IMR-90 (cell line): ENCODE measurements at regions not wholly inside any gene's neighbourhood (a gene's known extent, or its start where the extent isn't known, plus 50 kb on each side); places are given as distances from the start of the nearest gene placed in this dataset.

ENCODE experiments used
- ATAC-seq: fragments of 200-7000 bp; cut with Tn5 transposase; 2 replicates; pipeline ENCODE4 v1.9.1; 2020; ENCODE audit warnings: low read depth, mild to moderate bottlenecking, moderate library complexity
- BruUV-seq: library from RNA; stranded (reverse); fragments of 400-500 nt; replicated peaks from 2 replicates; lab custom pipeline; 2021; lab: Mats Ljungman, UMichigan
- CTCF ChIA-PET: fragments of 300-600 bp; formaldehyde crosslinking; extraction: SDS; loops from one replicate; lab custom pipeline; 2021; ENCODE audit warnings: antibody characterized with exemption; lab: Yijun Ruan, JAX
- POLR2A ChIA-PET: fragments of 300-600 bp; sonication (Branson Sonifier 250); formaldehyde crosslinking; loops from one replicate; lab custom pipeline; 2022; ENCODE audit warnings: antibody characterized with exemption; ENCODE audit not compliant: unreplicated experiment; lab: Charles Lee
- DNase-seq: peaks from one replicate; pipeline ENCODE4 v3.0.0; 2013
- H2AFZ ChIP-seq: replicated peaks from 2 replicates; pipeline ENCODE3; 2013; ENCODE audit warnings: low read length, mild to moderate bottlenecking; ENCODE audit not compliant: poor library complexity
- H2AK5ac ChIP-seq: 2 replicates; pipeline ENCODE4 v1.6.1; 2013; ENCODE audit warnings: low read depth, low read length, inconsistent platforms
- H2AK9ac ChIP-seq: replicated peaks from 2 replicates; pipeline ENCODE3; 2013; ENCODE audit warnings: mild to moderate bottlenecking, low read depth, low read length, moderate library complexity; ENCODE audit not compliant: poor library complexity
- H2BK120ac ChIP-seq: 2 replicates; pipeline ENCODE4 v1.6.1; 2013; ENCODE audit warnings: low read depth, low read length, inconsistent platforms
- H2BK15ac ChIP-seq: 3 replicates; pipeline ENCODE4 v1.6.1; 2013; ENCODE audit warnings: low read depth, low read length, inconsistent platforms
- H2BK20ac ChIP-seq: 2 replicates; pipeline ENCODE4 v1.6.1; 2013; ENCODE audit warnings: low read depth, mild to moderate bottlenecking, inconsistent platforms, low read length, moderate library complexity
- H2BK5ac ChIP-seq: 2 replicates; pipeline ENCODE4 v1.6.1; 2013; ENCODE audit warnings: mild to moderate bottlenecking, low read depth, low read length, inconsistent platforms; ENCODE audit not compliant: poor library complexity, severe bottlenecking
- H3K14ac ChIP-seq: replicated peaks from 2 replicates; pipeline ENCODE4 v1.6.1; 2013; ENCODE audit warnings: low read depth, low read length, inconsistent platforms
- H3K18ac ChIP-seq: 2 replicates; pipeline ENCODE4 v1.6.1; 2013; ENCODE audit warnings: low read depth, low read length, control low read depth
- H3K23ac ChIP-seq: 2 replicates; pipeline ENCODE4 v1.6.1; 2013; ENCODE audit warnings: low read depth, low read length, inconsistent platforms
- H3K27ac ChIP-seq: 2 replicates; pipeline ENCODE4 v1.5.1; 2013; ENCODE audit warnings: mild to moderate bottlenecking, control low read depth, low read length; ENCODE audit not compliant: insufficient read depth
- H3K27me3 ChIP-seq: 2 replicates; pipeline ENCODE4 v1.6.1; 2013; ENCODE audit warnings: low read length; ENCODE audit not compliant: control insufficient read depth, insufficient read depth
- H3K36me3 ChIP-seq: 2 replicates; pipeline ENCODE4 v1.6.1; 2013; ENCODE audit warnings: low read length, mixed read lengths; ENCODE audit not compliant: control insufficient read depth, insufficient read depth
- H3K4ac ChIP-seq: 2 replicates; pipeline ENCODE4 v1.6.1; 2013; ENCODE audit warnings: low read depth, low read length, inconsistent platforms
- H3K4me1 ChIP-seq: 2 replicates; pipeline ENCODE4 v1.6.1; 2013; ENCODE audit warnings: low read length, mixed read lengths; ENCODE audit not compliant: control insufficient read depth, insufficient read depth
- H3K4me2 ChIP-seq: 2 replicates; pipeline ENCODE4 v1.6.1; 2013; ENCODE audit warnings: low read depth, mild to moderate bottlenecking, control low read depth, low read length, moderate library complexity
- H3K4me3 ChIP-seq: 2 replicates; pipeline ENCODE4 v1.5.1; 2013; ENCODE audit warnings: low read depth, mild to moderate bottlenecking, control low read depth, low read length, moderate library complexity; ENCODE audit not compliant: insufficient read depth
- H3K56ac ChIP-seq: 2 replicates; pipeline ENCODE4 v1.6.1; 2013; ENCODE audit warnings: low read length, inconsistent platforms; ENCODE audit not compliant: insufficient read depth; ENCODE audit errors: extremely low read depth
- H3K79me1 ChIP-seq, 2 experiments: 2 replicates each; pipeline ENCODE4 v1.6.1; 2013; ENCODE audit warnings: low read length in 2 of 2, inconsistent platforms in 1 of 2, low read depth in 1 of 2
- H3K9ac ChIP-seq: 2 replicates; pipeline ENCODE4 v1.6.1; 2013; ENCODE audit warnings: low read depth, low read length, control low read depth
- H3K9me1 ChIP-seq: 2 replicates; pipeline ENCODE4 v1.6.1; 2013; ENCODE audit warnings: low read length, inconsistent platforms; ENCODE audit not compliant: insufficient read depth
- H3K9me3 ChIP-seq: 2 replicates; pipeline ENCODE4 v1.6.1; 2013; ENCODE audit warnings: low read length; ENCODE audit not compliant: control insufficient read depth, insufficient read depth
- H4K20me1 ChIP-seq: 2 replicates; pipeline ENCODE4 v1.6.1; 2013; ENCODE audit warnings: low read length, inconsistent platforms; ENCODE audit not compliant: insufficient read depth
- H4K5ac ChIP-seq: 2 replicates; pipeline ENCODE4 v1.6.1; 2013; ENCODE audit warnings: mild to moderate bottlenecking, low read depth, low read length, control low read depth
- H4K8ac ChIP-seq, 2 experiments: 2 replicates each; pipeline ENCODE4 v1.6.1; 2013; ENCODE audit warnings: low read depth in 2 of 2, low read length in 2 of 2, control low read depth in 1 of 2, inconsistent platforms in 1 of 2
- H4K91ac ChIP-seq: 2 replicates; pipeline ENCODE4 v1.6.1; 2013; ENCODE audit warnings: low read depth, low read length, inconsistent platforms; ENCODE audit not compliant: insufficient read depth
- BHLHE40 ChIP-seq: fragments of 150-350 bp; IDR thresholded peaks from 2 replicates; pipeline ENCODE4 v1.6.1; 2016; ENCODE audit warnings: mild to moderate bottlenecking, low read depth, low read length
- CEBPB ChIP-seq: IDR thresholded peaks from 2 replicates; pipeline ENCODE4 v1.6.1; 2012; ENCODE audit warnings: low read depth, low read length, improper control_type of control experiment
- CHD1 ChIP-seq: IDR thresholded peaks from 2 replicates; pipeline ENCODE4 v1.6.1; 2012; ENCODE audit warnings: low read depth, low read length, improper control_type of control experiment
- FOS ChIP-seq: fragments of 150-350 bp; IDR thresholded peaks from 2 replicates; pipeline ENCODE4 v1.6.1; 2016; ENCODE audit warnings: low read depth, low read length
- MAFK ChIP-seq: IDR thresholded peaks from 2 replicates; pipeline ENCODE4 v1.6.1; 2012; ENCODE audit warnings: low read depth, low read length, improper control_type of control experiment
- MAZ ChIP-seq: IDR thresholded peaks from 2 replicates; pipeline ENCODE4 v1.6.1; 2012; ENCODE audit warnings: low read depth, mild to moderate bottlenecking, low read length, improper control_type of control experiment, moderate library complexity, borderline replicate concordance
- MXI1 ChIP-seq: IDR thresholded peaks from 2 replicates; pipeline ENCODE4 v1.6.1; 2012; ENCODE audit warnings: low read depth, mild to moderate bottlenecking, low read length, moderate library complexity, borderline replicate concordance
- NFE2L2 ChIP-seq: fragments of 150-350 bp; IDR thresholded peaks from 2 replicates; pipeline ENCODE4 v1.6.1; 2016; ENCODE audit warnings: low read depth, mild to moderate bottlenecking, low read length
- POLR2A ChIP-seq: IDR thresholded peaks from 2 replicates; pipeline ENCODE4 v1.6.1; 2012; ENCODE audit warnings: mild to moderate bottlenecking, low read depth, low read length
- RAD21 ChIP-seq: IDR thresholded peaks from 2 replicates; pipeline ENCODE4 v1.6.1; 2012; ENCODE audit warnings: low read length, improper control_type of control experiment
- RCOR1 ChIP-seq: IDR thresholded peaks from 2 replicates; pipeline ENCODE4 v1.6.1; 2012; ENCODE audit warnings: mild to moderate bottlenecking, low read length, improper control_type of control experiment; ENCODE audit not compliant: insufficient replicate concordance
- RFX5 ChIP-seq: IDR thresholded peaks from 2 replicates; pipeline ENCODE4 v1.8.0; 2012; ENCODE audit warnings: low read depth, mild to moderate bottlenecking, low read length, moderate library complexity
- SMC3 ChIP-seq: fragments of 150-350 bp; IDR thresholded peaks from 2 replicates; pipeline ENCODE4 v1.6.1; 2016; ENCODE audit warnings: low read depth, mild to moderate bottlenecking, antibody characterized with exemption, low read length, moderate library complexity
- WGBS, 2 experiments: methylation state at CpG; one replicate each; pipeline versions ENCODE4 v1.1.5 to v1.1.7; 2013; ENCODE audit warnings: missing lambda C conversion rate in 2 of 2; ENCODE audit not compliant: insufficient read length in 1 of 2; ENCODE audit errors: extremely low coverage in 2 of 2; 5-methylcytosine and 5-hydroxymethylcytosine counted together
- dilution Hi-C: fragments of 300-500 bp; cut with HindIII; formaldehyde crosslinking; loops from one replicate; pipeline ENCODE4 v1.14.3; 2018; ENCODE audit warnings: low sequenced_read_pairs; ENCODE audit not compliant: unreplicated experiment
- in situ Hi-C: fragments of 300-500 bp; cut with MboI; formaldehyde crosslinking; loops from 3 replicates; pipeline ENCODE4 v1.14.3; 2019; ENCODE audit warnings: low sequenced_read_pairs, inconsistent platforms, mixed read lengths
- intact Hi-C: fragments of 100-400 bp; cut with micrococcal nuclease; formaldehyde crosslinking; loops from 2 replicates; pipeline ENCODE4 v1.10.0; 2022
- TF ChIP-seq, protein P1 (sequence below): fragments of 150-350 bp; IDR thresholded peaks from 2 replicates; pipeline ENCODE4 v1.6.1; 2017; ENCODE audit warnings: mild to moderate bottlenecking, antibody characterized with exemption, low read length, low read depth
- TF ChIP-seq, protein P2 (sequence below): fragments of 150-350 bp; IDR thresholded peaks from 2 replicates; pipeline ENCODE4 v1.6.1; 2016; ENCODE audit warnings: low read depth, mild to moderate bottlenecking, low read length, moderate library complexity, borderline replicate concordance
- TF ChIP-seq, protein P3 (sequence below): conservative IDR thresholded peaks from 2 replicates; pipeline ENCODE4 v1.5.1; 2012; ENCODE audit warnings: mild to moderate bottlenecking, low read depth, low read length, improper control_type of control experiment

DNA sequence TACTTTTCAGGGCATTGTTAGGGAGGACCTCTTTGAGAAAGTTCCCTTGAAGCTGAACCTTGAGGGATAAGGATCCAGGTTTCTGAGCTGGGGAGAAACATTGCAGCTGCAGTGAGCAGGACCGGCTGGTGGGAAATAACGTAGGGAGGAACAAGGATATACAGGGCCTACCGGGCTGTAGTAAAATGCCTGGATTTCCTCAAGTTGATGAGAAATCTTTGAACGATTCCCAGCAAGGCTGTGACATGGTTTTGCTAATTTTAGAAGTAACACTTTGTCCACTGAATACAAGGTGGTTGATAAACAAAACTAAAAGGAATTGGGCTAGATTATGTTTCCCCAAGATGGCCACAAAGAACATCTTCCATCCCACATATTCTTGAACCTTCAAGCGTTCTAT is 137.0 kb upstream of the AGBL1 start:
- Histone ChIP-seq H3K23ac (no peak overlapping the region), H3K4me1 (no peaks in the 10 kb centered on the region), H3K79me1 (no peaks in the 10 kb centered on the region), H2BK5ac (no peak overlapping the region), H3K9me3 (no peaks in the 10 kb centered on the region), H3K14ac (no peak overlapping the region), H3K36me3 (no peaks in the 10 kb centered on the region), H3K4me3 (no peak overlapping the region), H3K9ac (no peak overlapping the region), H4K8ac (no peak overlapping the region), H3K4ac (no peak overlapping the region), H4K20me1 (no peaks in the 10 kb centered on the region), H2BK15ac (no peak overlapping the region), H2AK5ac (no peak overlapping the region), H3K9me1 (no peaks in the 10 kb centered on the region), H3K18ac (no peak overlapping the region), H4K5ac (no peak overlapping the region), H3K27ac (no peak overlapping the region), H2BK20ac (no peak overlapping the region), H2AFZ (no peak overlapping the region), H3K27me3 (no peaks in the 10 kb centered on the region), H2AK9ac (no peak overlapping the region), H3K56ac (no peak overlapping the region), H4K91ac (no peak overlapping the region), H2BK120ac (no peak overlapping the region), H3K4me2 (no peak overlapping the region)
- in situ Hi-C loops (no loop called here), intact Hi-C loops (no loop called here), dilution Hi-C loops (no loop called here)
- CTCF ChIA-PET, result no interaction called here
- ATAC-seq (no peak), DNase-seq (no peak)
- no TSS peak for BruUV-seq
- POLR2A ChIA-PET, result no interaction called here
- TF ChIP-seq CHD1 (no peak), FOS (no peak), RCOR1 (no peak), BHLHE40 (no peak), MAFK (no peak), SMC3 (no peak), CEBPB (no peak), POLR2A (no peak), MAZ (no peak), RAD21 (no peak), NFE2L2 (no peak), MXI1 (no peak), RFX5 (no peak)
- TF ChIP-seq, protein P1, sequence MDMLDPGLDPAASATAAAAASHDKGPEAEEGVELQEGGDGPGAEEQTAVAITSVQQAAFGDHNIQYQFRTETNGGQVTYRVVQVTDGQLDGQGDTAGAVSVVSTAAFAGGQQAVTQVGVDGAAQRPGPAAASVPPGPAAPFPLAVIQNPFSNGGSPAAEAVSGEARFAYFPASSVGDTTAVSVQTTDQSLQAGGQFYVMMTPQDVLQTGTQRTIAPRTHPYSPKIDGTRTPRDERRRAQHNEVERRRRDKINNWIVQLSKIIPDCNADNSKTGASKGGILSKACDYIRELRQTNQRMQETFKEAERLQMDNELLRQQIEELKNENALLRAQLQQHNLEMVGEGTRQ, result no peak
- TF ChIP-seq, protein P2, sequence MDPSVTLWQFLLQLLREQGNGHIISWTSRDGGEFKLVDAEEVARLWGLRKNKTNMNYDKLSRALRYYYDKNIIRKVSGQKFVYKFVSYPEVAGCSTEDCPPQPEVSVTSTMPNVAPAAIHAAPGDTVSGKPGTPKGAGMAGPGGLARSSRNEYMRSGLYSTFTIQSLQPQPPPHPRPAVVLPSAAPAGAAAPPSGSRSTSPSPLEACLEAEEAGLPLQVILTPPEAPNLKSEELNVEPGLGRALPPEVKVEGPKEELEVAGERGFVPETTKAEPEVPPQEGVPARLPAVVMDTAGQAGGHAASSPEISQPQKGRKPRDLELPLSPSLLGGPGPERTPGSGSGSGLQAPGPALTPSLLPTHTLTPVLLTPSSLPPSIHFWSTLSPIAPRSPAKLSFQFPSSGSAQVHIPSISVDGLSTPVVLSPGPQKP, result no peak
- TF ChIP-seq, protein P3, sequence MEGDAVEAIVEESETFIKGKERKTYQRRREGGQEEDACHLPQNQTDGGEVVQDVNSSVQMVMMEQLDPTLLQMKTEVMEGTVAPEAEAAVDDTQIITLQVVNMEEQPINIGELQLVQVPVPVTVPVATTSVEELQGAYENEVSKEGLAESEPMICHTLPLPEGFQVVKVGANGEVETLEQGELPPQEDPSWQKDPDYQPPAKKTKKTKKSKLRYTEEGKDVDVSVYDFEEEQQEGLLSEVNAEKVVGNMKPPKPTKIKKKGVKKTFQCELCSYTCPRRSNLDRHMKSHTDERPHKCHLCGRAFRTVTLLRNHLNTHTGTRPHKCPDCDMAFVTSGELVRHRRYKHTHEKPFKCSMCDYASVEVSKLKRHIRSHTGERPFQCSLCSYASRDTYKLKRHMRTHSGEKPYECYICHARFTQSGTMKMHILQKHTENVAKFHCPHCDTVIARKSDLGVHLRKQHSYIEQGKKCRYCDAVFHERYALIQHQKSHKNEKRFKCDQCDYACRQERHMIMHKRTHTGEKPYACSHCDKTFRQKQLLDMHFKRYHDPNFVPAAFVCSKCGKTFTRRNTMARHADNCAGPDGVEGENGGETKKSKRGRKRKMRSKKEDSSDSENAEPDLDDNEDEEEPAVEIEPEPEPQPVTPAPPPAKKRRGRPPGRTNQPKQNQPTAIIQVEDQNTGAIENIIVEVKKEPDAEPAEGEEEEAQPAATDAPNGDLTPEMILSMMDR, result no peak
- no CpG with 5 or more reads among the region's 5 CpGs for WGBS, 2 experiments
